NCI-H2029 (cell line): ENCODE measurements at regions not wholly inside any gene's neighbourhood (a gene's known extent, or its start where the extent isn't known, plus 50 kb on each side); places are given as distances from the start of the nearest gene placed in this dataset.
"Not testable (repeated sequence)": the region's sequence is repeated elsewhere in the genome, so short reads cannot be mapped to it uniquely, and the experiment has no call there.

ENCODE experiments used
- DNase-seq: peaks from one replicate; lab custom pipeline; 2025; lab: John Stamatoyannopoulos, UW

GRCh38 chr5:154546719-154547118 is 68.7 kb upstream of the HAND1 start:
- DNase-seq, result no peak

- no peak for DNase-seq
Observed at GRCh38 chr5:154544646-154545045, 66.6 kb upstream of the HAND1 start.

GRCh38 chr5:154543380-154543779 is 65.4 kb upstream of the HAND1 start:
- no peak for DNase-seq

- no peak for DNase-seq
Observed at GRCh38 chr5:154542581-154542980, 64.6 kb upstream of the HAND1 start.

GRCh38 chr5:154542000-154542399 is 64.0 kb upstream of the HAND1 start:
- DNase-seq, result no peak

- DNase-seq, result no peak
Observed at GRCh38 chr5:154541553-154541952, 63.5 kb upstream of the HAND1 start.

- DNase-seq, result no peak
Observed at GRCh38 chr5:154540600-154540999, 62.6 kb upstream of the HAND1 start.

- no peak for DNase-seq
Observed at GRCh38 chr5:154538492-154538891, 60.5 kb upstream of the HAND1 start.

- not testable (repeated sequence) for DNase-seq
Observed at GRCh38 chr5:154536439-154536838, 58.4 kb upstream of the HAND1 start.

- no peak for DNase-seq
Observed at GRCh38 chr5:154535535-154535934, 57.5 kb upstream of the HAND1 start.

- no peak for DNase-seq
Observed at GRCh38 chr5:154534457-154535050, 56.5 kb upstream of the HAND1 start.

GRCh38 chr5:154529282-154529681 is 51.3 kb upstream of the HAND1 start:
- no peak for DNase-seq

- no peak for DNase-seq
Observed at GRCh38 chr5:154528005-154528594, 50.1 kb upstream of the HAND1 start.
